GM23338 (cell line): ENCODE measurements at regions not wholly inside any gene's neighbourhood (a gene's known extent, or its start where the extent isn't known, plus 50 kb on each side); places are given as distances from the start of the nearest gene placed in this dataset.

ENCODE experiments used
- ATAC-seq: fragments of 200-7000 bp; cut with Tn5 transposase; 3 replicates; pipeline ENCODE4 v1.9.1; 2020
- DNase-seq: peaks from one replicate; pipeline ENCODE4 v3.0.0-alpha.2; 2015; ENCODE audit warnings: low spot score
- H2AFZ ChIP-seq: fragments of 200-600 bp; sonication (generic); 2 replicates; pipeline ENCODE4 v1.8.0; 2016; ENCODE audit warnings: antibody characterized with exemption, mild to moderate bottlenecking, moderate library complexity
- H3F3A ChIP-seq: fragments of 200-600 bp; sonication (generic); replicated peaks from 2 replicates; pipeline ENCODE4 v1.8.0; 2017; ENCODE audit warnings: antibody characterized with exemption, mixed run types, low read depth
- H3K27ac ChIP-seq: fragments of 200-600 bp; sonication (generic); 2 replicates; pipeline ENCODE4 v1.6.1; 2016; ENCODE audit warnings: low read depth
- H3K27me3 ChIP-seq: fragments of 200-600 bp; sonication (generic); 2 replicates; pipeline ENCODE4 v1.8.0; 2016; ENCODE audit warnings: mild to moderate bottlenecking, mixed run types, moderate library complexity; ENCODE audit not compliant: insufficient read depth
- H3K36me3 ChIP-seq: fragments of 200-600 bp; sonication (generic); 2 replicates; pipeline ENCODE4 v1.8.0; 2016; ENCODE audit warnings: mild to moderate bottlenecking; ENCODE audit not compliant: insufficient read depth
- H3K4me1 ChIP-seq: fragments of 200-600 bp; sonication (generic); 2 replicates; pipeline ENCODE4 v1.8.0; 2016; ENCODE audit warnings: mild to moderate bottlenecking, moderate library complexity; ENCODE audit not compliant: insufficient read depth
- H3K4me2 ChIP-seq: fragments of 200-600 bp; sonication (generic); 2 replicates; pipeline ENCODE4 v1.7.1; 2017; ENCODE audit warnings: mixed run types
- H3K4me3 ChIP-seq: fragments of 200-600 bp; sonication (generic); 2 replicates; pipeline ENCODE4 v1.6.1; 2016; ENCODE audit warnings: mixed run types
- H3K79me2 ChIP-seq: fragments of 200-600 bp; sonication (generic); replicated peaks from 2 replicates; pipeline ENCODE4 v1.8.0; 2017; ENCODE audit warnings: mild to moderate bottlenecking; ENCODE audit not compliant: insufficient read depth
- H3K9me2 ChIP-seq: fragments of 200-600 bp; sonication (generic); 2 replicates; pipeline ENCODE4 v1.8.0; 2017; ENCODE audit not compliant: insufficient read depth
- H4K20me1 ChIP-seq: fragments of 200-600 bp; sonication (generic); replicated peaks from 2 replicates; pipeline ENCODE4 v1.8.0; 2017; ENCODE audit warnings: mild to moderate bottlenecking; ENCODE audit not compliant: insufficient read depth
- H3K27ac Mint-ChIP-seq: 2 replicates; pipeline ENCODE4 v1.8.0; 2020; ENCODE audit warnings: inconsistent platforms, mild to moderate bottlenecking, moderate library complexity, mixed read lengths
- H3K27me3 Mint-ChIP-seq: 3 replicates; pipeline ENCODE4 v1.8.0; 2022; ENCODE audit warnings: low read depth, mild to moderate bottlenecking, moderate library complexity, mixed read lengths, inconsistent platforms; ENCODE audit not compliant: insufficient read depth, poor library complexity
- H3K36me3 Mint-ChIP-seq: 3 replicates; pipeline ENCODE4 v1.8.0; 2021; ENCODE audit warnings: low read depth, mild to moderate bottlenecking, inconsistent platforms, moderate library complexity, mixed read lengths
- H3K4me1 Mint-ChIP-seq: 3 replicates; pipeline ENCODE4 v1.8.0; 2020; ENCODE audit warnings: mild to moderate bottlenecking, inconsistent platforms, mixed read lengths
- H3K4me3 Mint-ChIP-seq: 3 replicates; pipeline ENCODE4 v1.8.0; 2021; ENCODE audit warnings: moderate library complexity, mild to moderate bottlenecking, inconsistent platforms, mixed read lengths
- H3K9me3 Mint-ChIP-seq: 3 replicates; pipeline ENCODE4 v1.8.0; 2020; ENCODE audit warnings: moderate library complexity, mild to moderate bottlenecking, inconsistent platforms, mixed read lengths
- EZH2phosphoT487 ChIP-seq: fragments of 200-600 bp; sonication (generic); IDR thresholded peaks from one replicate; pipeline ENCODE4 v1.8.1; 2018; ENCODE audit warnings: antibody characterized with exemption; ENCODE audit not compliant: unreplicated experiment
- JUNB ChIP-seq: IDR thresholded peaks from one replicate; pipeline ENCODE4 v1.6.1; 2016; ENCODE audit warnings: antibody characterized with exemption; ENCODE audit not compliant: unreplicated experiment
- NANOG ChIP-seq: IDR thresholded peaks from 2 replicates; pipeline ENCODE4 v1.6.1; 2016; ENCODE audit warnings: antibody characterized with exemption, borderline replicate concordance
- STAT1 ChIP-seq: IDR thresholded peaks from one replicate; pipeline ENCODE4 v1.6.1; 2016; ENCODE audit warnings: antibody characterized with exemption; ENCODE audit not compliant: unreplicated experiment

- H3K27ac ChIP-seq, result no peak overlapping the region
- H3K4me1 ChIP-seq, result no peaks in the 10 kb centered on the region
- Mint-ChIP-seq H3K27me3 (peaks cover 5% of the 10 kb centered on the region), H3K9me3 (no peaks in the 10 kb centered on the region), H3K4me3 (no peak overlapping the region), H3K27ac (no peak overlapping the region), H3K4me1 (peaks cover 18% of the 10 kb centered on the region), H3K36me3 (no peaks in the 10 kb centered on the region; the same call in 2 of the 3 replicates)
- no peaks in the 10 kb centered on the region; the same call in 1 of the 2 replicates for H3K9me2 ChIP-seq
- H2AFZ ChIP-seq, result no peak overlapping the region
- H3K4me2 ChIP-seq, result no peak overlapping the region
- no peaks in the 10 kb centered on the region for H4K20me1 ChIP-seq
- TF ChIP-seq NANOG (no peak), EZH2phosphoT487 (no peak), STAT1 (no peak), JUNB (no peak)
- no peaks in the 10 kb centered on the region for H3F3A ChIP-seq
- H3K27me3 ChIP-seq, result no peaks in the 10 kb centered on the region
- H3K79me2 ChIP-seq, result no peaks in the 10 kb centered on the region
- DNase-seq, result no peak
- ATAC-seq, result no peak
- no peaks in the 10 kb centered on the region for H3K36me3 ChIP-seq
- H3K4me3 ChIP-seq, result no peak overlapping the region
Measured at GRCh38 chr15:31276596-31277298, 49.9 kb upstream of the KLF13 start.
